Dedifferentiated amniotic fluid mesenchymal stem cell (primary cell): ENCODE measurements at regions not wholly inside any gene's neighbourhood (a gene's known extent, or its start where the extent isn't known, plus 50 kb on each side); places are given as distances from the start of the nearest gene placed in this dataset.

Source experiments
- DNase-seq: peaks from one replicate; pipeline ENCODE4 v3.0.0-alpha.2; 2016; ENCODE audit errors: extremely low spot score

DNA sequence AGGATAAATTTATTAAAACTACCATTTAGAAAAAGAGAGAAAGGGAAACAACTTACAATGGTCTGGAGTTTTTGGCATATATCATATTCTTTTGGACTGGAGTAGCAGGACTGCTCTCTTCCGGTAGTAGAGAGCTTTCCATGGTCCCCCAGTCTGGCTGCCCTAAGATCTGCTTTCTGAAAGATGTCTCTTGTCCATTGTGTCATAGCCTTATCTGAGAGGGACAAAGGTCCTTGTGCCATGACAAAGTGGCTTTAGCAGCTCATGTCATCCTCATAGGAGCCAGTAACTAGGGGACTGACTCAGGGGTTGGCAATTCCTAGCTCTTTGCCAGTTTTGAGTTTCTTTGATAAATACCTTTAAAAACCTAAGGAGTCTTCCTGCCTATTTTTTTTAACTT is 505.5 kb upstream of the ZEB2 start:
- no peak for DNase-seq

DNA sequence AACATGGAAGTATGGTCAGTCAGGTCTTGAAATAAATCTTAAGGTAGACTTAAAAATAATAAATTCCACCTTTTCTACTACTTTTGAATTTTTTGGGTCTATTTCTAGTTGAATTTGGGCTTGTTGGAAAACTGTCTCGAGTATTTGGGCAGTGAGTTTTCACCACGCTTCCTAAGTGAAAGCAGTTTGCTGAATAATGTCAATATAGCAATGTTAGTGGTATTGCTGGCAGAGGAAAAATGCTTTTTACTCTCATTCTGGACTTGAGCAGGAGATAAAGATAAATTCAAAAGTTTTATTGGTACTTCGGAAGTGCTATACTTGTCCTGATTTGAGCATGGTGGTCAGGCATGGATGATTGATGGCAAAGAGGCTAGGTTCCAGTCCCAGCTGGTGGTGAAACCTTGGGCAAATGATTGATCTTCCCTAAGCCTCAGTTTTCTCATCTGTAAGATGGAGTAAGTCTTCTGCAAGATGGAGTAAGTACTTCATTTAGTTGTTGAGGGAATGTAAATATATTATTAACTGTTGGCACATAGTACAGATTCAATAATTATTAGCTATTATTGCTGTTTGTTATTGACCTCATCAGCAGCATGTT is 503.5 kb upstream of the ZEB2 start:
- DNase-seq = no peak

DNA sequence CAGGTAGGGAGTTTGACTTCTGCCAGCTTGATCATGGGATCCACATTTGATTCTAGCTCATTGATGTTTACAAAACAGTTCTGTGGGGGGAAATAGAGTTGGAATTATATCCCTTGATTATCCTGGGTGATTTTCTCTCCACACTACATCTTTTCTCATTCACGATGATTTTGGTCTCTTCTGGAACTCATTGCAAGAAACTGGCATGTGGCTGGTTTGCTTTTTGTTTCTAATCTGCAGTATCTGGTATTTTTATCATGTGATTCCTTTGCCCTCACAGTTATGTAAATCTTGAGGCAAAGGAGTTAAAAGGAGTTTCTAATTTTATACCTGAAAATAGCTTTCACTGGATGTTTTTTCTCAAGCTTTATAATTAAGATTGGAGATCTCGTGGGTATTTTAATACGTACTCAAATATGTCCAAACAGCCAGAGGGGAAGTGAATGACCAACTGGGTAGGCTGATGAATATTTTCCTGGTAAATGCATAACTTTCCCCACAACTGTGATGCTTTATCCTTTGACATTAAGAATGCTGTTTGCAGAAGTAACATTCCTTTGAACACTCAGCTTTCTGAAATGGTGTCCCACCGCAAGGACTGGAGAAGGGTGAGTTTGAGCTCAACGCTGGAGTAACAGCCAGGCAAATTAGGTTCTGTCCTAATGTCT is 502.9 kb upstream of the ZEB2 start:
- DNase-seq = peak; percentile 85

DNA sequence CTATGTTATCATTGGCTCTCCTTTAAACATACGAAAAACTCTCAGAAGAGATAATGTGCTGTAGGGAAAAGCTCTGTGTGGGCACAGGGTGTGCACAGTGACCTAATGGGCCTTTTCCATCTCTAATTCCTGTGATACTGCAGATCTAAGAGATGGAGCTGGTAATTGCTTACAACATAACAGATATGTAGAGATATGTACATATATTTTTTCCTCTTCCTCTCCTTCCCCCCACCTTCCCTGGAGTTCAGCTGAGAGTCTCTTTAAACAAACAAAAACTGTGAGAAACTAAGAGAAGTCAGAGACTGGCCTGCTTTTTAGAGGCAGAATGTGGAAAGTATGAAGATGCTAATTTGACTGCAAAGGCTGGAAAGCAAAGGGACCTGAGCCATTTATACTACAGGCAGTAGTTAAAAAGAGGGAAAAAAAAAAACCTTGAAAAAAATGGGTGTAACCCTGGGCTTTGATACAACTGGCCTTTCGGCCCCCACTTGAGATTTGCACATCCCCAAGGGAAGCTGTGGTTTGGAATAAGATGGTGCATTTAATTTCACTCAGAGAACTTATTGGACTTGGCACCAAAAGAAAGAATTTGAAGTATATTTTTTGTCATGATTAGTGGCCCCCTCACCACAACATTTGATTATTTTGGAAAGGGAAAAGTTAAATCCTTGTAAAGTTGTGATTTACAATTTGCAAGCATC is 502.2 kb upstream of the ZEB2 start:
- no peak for DNase-seq

DNA sequence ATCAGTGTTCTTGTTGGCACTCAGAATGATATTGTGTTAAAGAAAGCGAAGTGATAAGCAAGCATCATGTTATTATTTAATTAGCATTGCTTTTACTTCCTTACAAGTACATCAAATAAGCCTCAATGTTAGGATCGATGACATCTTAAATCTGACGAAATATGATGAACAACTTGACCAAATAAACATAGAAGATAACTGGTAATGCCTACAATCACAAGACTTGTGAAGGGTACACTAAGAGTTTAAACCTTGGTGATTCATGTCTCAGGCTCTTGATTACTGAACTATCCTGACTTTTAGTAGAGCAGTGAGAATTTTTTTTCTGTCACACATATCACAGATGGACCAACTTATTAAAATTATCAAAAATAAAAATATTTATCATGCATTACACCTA is 500.8 kb upstream of the ZEB2 start:
- no peak for DNase-seq

DNA sequence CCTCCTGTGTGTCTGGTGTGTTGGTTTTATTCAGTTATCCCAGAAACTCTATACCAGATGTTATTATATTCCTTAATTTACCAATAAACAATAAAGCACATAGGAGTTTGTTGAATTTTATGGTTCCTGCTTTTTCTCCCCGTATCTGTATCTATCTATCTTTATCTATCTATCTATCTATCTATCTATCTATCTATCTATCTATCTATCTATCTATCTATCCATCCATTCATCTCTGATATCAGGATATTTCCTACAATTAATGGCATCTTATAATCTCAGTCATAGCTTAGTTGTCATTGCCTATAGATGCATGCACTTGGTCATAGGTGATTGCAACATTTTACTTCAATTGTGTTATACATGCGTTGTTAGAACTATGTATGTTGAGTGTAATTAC is 500.2 kb upstream of the ZEB2 start:
- DNase-seq = no peak

DNA sequence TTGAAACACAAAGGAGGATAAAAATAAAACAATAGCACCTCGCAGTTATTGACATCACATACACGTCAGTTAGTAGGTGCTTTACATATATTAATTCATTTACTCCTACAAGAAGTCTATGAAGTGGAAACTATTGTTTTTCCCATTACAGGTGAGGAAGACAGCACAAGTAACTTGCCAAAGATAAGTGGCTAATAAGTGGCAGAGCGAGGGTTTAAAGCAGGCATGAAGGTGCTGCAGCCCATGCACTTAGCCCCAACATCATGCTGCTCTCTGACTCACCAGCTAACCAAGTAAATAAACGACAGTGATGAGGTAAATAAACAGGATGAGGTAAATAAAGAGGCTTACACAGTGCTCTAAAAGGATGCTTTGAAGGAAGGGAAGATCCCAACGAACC is 498.6 kb upstream of the ZEB2 start:
- DNase-seq = no peak

DNA sequence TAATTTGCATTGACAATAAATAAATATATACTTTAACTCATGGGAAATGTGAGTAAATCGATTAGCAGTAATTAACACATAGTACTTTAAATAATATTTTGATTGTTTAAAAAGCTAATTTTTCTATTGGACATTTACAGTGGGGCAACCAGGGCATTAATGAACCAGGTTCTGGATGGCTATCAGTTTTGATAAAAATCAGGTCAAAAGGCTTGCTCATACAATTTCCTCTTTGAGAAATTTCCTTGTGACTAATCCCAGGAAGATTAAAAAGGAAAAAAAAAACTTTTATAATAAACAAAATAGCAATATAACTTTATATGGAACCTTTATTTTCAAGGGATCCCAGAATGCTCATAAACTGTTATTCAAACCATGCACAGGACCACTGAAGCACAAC is 497.2 kb upstream of the ZEB2 start:
- no peak for DNase-seq

DNA sequence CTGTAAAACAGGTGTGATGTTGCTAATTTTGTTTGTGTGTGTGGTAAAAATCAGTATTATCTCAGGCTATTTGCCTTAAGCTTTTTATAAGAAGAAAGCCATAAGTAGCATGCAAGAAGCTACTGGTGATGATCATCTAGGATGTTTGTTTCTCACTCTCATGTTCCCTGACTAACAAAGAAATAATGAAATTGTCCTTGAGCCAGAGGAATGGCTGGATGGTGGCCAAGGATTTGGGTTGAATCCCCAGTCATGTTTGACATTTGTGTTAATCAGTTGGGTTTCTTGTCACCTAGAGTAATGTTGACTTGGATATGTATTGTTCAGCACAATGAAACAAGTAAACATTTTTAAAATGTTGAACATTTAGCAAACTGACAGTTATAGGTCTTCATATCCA is 496.8 kb upstream of the ZEB2 start:
- DNase-seq = no peak

DNA sequence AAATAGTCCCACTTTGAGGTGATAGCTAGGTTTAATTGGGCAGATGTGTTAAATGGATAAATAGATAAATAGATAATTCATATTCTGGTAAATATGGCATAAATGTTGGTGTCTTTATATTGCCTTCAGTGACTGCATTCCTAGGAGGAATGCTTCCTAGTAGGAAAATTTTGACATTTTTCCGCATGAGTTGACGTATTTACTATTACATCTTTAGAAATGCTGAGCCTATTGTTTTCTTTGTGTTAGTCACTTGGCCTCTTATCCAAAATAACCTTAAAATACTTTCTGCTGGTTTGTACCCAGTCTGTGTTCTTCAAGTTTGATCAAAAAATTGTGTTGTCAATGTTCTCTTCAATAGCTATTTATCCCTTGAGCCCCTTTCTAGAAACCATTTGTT is 495.6 kb upstream of the ZEB2 start:
- DNase-seq = no peak

DNA sequence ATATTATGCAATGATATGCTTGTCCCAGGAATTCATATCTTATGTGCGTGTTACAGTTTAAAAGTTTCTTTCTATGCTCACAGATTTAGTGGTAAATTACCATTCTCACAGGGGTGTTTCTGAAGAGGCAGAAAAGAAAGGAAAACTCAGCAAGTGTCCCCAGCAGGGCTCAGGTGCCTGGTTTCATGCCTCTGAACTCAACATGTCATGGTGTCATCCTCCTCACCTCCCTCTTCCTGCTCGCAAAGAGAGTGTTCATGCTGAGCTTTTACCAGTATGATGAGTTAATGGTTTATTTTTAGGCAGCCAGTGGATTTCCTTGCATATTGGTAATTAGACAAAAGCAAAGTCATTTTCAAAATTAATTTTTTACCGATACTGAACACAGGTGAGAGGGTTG is 492.9 kb upstream of the ZEB2 start:
- DNase-seq = no peak

DNA sequence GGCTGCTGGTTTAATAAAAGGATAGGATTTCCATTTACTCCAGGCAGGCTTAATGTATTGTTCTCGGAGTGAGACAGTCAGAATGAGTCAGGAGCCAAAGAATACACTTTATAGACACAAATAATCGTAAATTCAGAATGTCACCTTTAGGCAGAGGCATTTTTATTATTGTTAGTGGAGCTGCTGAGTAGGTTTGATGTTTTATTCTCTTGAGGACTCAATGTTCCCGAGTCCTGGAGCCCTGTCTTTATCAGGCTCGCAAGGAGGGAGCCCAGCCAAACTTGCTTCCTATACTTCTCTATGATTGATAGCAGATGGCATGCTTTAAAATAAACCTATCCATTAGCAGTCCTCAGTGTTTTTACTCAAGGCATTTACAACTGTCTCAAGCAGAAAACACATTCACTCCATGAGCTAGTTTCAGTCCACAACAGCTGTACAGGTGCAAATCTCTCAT is 492.3 kb upstream of the ZEB2 start:
- DNase-seq = no peak

DNA sequence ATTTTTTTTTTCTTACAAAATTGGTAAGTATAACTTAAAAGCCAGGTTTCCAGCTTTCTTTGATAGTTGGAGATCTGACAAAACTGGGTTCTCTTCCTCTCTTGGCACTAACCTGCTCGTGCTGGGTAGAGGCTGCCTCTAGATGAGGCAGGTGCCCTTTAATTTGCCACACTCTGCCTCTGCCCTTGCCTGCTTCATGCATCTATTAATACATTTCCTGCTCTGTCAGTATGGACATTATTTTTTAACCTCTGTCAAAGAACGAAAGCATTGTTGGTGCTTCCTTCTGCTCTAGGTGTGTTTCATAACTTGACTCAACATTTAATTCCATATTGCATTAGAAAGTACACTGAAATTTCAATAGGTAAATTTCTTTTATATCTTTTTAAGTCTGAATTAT is 490.7 kb upstream of the ZEB2 start:
- no peak for DNase-seq

DNA sequence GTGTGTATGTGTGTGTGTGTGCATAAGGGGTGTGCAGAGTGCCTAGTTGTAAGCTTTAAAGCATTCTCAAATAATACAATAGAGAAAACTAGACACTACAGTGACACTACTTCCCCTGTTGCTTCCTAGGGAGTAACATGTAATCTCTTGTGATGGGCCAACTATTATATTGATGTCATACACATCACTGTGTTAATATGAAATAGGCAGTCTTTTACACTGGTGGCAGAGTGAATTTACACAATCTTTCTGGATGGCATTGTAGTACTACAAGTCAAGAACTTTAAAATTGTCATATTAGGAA is 488.0 kb upstream of the ZEB2 start:
- DNase-seq = no peak

DNA sequence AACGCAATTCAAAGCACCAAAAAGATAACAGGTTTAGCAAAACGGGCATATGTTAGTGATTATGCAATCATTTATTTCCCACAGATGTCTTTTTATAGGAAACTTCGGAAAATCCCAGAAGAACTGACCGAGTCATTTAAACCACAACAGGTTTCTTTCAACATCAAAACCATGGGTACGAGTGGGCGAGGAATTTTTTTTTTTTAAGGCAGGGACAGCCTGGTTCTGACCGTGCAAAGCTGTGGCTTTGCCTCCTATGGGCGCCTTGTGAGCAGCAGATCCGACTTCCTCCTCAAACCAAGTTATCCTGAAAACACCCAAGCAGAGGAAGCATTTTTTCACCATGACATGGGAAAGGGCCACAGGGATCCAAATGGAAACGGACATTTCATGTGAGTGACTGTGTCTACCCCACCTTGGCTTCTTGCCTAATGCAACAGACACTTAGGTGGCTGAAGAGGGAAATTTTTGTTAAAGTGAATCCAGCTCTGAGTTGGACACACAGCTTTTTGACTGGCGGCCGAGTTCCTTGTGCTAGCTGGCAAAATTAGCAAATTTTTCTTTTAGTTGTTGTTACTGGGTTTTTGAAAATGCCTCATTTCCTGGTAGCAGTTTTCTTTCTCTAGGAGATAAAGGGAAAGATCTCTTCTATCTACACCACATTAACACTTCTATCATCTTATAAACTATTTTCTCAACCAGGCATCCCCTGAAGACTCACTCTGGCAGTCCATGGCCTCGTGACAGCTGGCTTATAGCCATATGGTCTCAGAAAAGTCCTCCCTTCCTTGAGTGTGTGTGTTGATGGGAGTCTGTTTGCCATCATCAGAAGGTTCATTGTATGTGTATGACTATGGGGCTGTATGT is 487.4 kb upstream of the ZEB2 start:
- peak; percentile 91 for DNase-seq

DNA sequence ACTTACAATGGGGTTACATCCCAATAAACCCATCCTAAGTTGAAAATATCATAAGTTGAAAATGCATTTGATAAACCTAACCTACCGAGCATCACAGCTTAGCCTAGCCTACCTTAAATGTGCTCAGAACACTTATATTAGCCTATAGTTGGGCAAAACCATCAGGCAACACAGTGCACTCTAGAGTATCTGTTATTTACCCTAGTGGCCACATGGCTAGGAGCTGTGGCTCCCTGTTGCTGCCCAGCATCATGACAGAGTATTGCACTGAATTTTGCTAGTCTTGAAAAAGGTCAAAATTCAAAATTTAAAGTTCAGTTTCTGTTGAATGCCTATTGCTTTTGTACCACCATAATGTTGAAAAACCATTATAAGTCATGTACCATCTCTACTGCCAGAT is 482.7 kb upstream of the ZEB2 start:
- no peak for DNase-seq

DNA sequence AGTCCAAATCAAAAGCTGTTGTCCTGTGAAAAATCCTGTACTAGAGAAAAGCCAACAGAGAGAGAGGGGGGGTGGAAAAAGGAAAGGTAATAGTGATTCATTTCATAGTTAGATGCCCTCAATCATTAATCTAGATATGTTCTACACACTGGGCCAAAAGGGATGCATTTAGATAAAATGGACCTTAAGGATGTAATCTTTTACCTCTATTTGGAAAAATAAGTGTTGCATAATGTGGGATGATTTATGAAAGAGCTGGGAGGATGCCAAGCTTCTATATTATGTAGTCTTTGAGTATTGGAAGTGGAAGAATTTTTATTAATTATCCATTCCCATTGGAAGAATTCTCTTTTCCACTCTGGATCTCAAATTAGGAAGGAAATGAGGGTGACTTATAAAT is 480.5 kb upstream of the ZEB2 start:
- DNase-seq = no peak

DNA sequence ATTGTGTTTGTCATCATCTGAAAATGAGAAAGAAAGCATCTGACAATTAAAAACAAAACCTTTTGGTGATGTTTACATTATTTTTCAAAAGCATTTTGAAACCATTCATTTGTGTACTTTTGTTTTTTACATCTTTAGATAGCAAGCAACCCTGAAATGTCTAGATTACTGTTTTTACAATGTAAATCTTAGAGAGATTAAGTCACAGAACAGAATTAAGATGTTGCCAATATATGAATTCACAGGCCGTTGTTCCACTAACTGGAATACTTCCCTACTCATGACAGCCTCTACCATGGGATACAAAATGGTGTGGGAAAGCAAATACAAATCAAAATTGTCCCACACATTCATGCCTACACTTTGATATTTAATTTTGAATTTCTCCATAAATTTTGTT is 480.0 kb upstream of the ZEB2 start:
- no peak for DNase-seq

DNA sequence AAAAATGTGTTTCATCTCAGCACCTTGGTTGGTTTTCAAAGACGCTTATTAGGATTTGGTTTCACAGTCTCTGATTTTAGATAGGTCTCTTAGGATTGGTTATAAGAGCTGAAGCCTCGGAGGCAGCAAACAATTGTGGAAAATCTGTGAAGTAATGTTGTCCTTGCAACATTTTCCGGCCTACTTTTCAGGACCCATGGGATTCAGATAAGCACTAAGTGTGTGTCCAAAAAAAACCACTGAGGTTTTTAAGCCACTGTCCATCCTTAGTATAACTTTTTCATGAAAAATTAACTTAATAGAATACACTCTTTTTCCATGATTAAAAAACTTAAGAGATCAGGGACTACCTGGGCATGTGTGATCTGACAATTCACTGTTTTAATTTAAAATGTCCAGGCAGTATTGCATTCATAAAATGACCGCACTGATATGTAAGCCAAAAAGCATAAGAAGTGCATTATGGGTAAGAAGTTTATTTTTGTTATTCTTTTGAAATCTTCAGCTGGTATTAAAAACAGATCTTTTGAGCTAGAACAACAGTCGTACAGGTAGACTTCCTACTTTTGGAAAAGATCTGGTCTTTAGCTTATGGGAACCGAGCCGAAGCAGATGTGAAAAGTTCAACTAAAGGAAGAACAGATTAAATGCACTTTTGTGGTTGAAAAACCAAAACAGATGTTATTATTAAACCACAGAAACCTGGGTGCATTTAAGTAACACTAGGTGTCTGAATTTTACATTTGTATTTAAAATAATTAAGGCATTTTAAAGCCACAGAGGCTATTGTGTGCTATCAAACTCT is 479.4 kb upstream of the ZEB2 start:
- no peak for DNase-seq

DNA sequence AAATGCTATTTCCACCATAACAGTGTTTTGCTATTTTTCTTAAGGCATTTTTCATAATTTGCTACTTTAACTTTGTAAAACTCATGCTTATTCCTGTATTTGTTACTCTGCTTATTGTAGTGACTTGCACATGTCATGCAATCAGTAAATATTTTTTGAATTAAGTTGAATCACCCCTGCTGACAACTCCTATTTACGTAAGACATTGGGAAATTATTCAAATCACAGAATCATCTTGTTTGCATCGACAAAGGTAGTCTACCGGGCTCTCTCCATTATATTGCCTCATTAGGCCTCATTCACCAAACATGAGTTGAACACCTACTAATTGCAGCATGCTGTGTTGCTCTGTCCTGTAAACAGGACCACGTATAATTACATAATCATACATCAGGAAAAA is 478.5 kb upstream of the ZEB2 start:
- DNase-seq = no peak

DNA sequence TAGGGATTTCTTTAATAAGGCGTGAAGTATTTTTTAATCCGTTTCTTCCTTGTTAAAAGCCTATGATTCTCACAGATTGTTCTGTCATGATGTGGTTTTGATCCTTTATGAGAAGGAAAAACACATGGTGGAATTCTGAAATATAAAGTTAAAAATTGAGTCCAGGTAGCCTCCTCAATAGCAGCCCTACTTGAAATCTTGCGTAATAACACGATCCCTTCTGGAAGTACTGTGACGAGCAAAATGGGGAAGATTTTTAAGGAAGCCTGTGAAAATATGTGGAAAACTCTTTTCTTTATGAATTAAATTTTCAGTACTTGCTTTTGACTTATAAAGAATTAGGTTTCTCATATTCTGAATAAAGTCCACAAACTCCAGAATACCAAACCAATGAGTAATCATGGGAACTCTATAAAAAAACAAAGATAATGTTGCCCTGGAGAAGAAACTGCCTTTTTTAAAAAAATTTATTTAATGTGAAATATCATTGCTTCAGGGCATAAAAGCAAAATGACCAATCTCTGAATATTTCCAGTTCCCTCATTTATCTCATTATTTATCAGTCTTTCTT is 476.4 kb upstream of the ZEB2 start:
- DNase-seq = peak; percentile 77
